HEK293 (cell line): ENCODE measurements at regions not wholly inside any gene's neighbourhood (a gene's known extent, or its start where the extent isn't known, plus 50 kb on each side); places are given as distances from the start of the nearest gene placed in this dataset.

Source experiments
- CTCF ChIA-PET: fragments of 350-600 bp; formaldehyde crosslinking; extraction: SDS; loops from one replicate; lab custom pipeline; 2021; ENCODE audit warnings: antibody characterized with exemption; lab: Yijun Ruan, JAX
- POLR2A ChIA-PET: fragments of 300-600 bp; formaldehyde crosslinking; extraction: SDS; loops from one replicate; lab custom pipeline; 2020; ENCODE audit warnings: antibody characterized with exemption, inconsistent platforms; lab: Yijun Ruan, JAX
- H3K27ac ChIP-seq: fragments of 200-500 bp; sonication (Bioruptor generic); 2 replicates; pipeline ENCODE4 v1.5.1; 2014; ENCODE audit warnings: low read depth, low read length, control low read depth, inconsistent platforms; ENCODE audit errors: extremely low read depth
- H3K36me3 ChIP-seq, 2 experiments: fragments of 200-500 bp in 1 of 2; sonication (Bioruptor generic) in 1 of 2; 1 replicate in 1 of 2; 2 replicates in 1 of 2; pipeline ENCODE4 v1.5.1; 2014 to 2017; ENCODE audit warnings: inconsistent platforms in 2 of 2, low read length in 2 of 2; ENCODE audit not compliant: control insufficient read depth in 2 of 2, insufficient read depth in 1 of 2
- H3K4me1 ChIP-seq: fragments of 200-500 bp; sonication (Bioruptor generic); 2 replicates; pipeline ENCODE4 v1.5.1; 2014; ENCODE audit warnings: mild to moderate bottlenecking, low read length, inconsistent platforms; ENCODE audit not compliant: control insufficient read depth, insufficient read depth
- H3K4me3 ChIP-seq: 2 replicates; pipeline ENCODE4 v1.5.1; 2011; ENCODE audit warnings: low read depth, mild to moderate bottlenecking, control low read depth, low read length, moderate library complexity
- H3K9me3 ChIP-seq: fragments of 200-500 bp; sonication (Bioruptor generic); 2 replicates; pipeline ENCODE4 v1.5.1; 2014; ENCODE audit warnings: low read depth, low read length, inconsistent platforms; ENCODE audit not compliant: control insufficient read depth, insufficient read depth
- HOXD13 ChIP-seq: sonication (generic); formaldehyde crosslinking; IDR thresholded peaks from 2 replicates; pipeline ENCODE4 v1.8.0; 2022; ENCODE audit warnings: missing genetic modification reagents, borderline replicate concordance
- IKZF3 ChIP-seq: fragments of 450-650 bp; IDR thresholded peaks from 2 replicates; pipeline ENCODE4 v1.5.0; 2018; ENCODE audit warnings: missing biosample characterization, mild to moderate bottlenecking, missing genetic modification characterization, moderate library complexity
- KLF1 ChIP-seq: fragments of 450-650 bp; formaldehyde crosslinking; IDR thresholded peaks from 2 replicates; pipeline ENCODE4 v1.5.1; 2016; ENCODE audit warnings: missing biosample characterization, missing genetic modification characterization
- KLF17 ChIP-seq: fragments of 450-650 bp; formaldehyde crosslinking; IDR thresholded peaks from 2 replicates; pipeline ENCODE4 v1.5.1; 2016; ENCODE audit warnings: missing biosample characterization, missing genetic modification characterization
- SALL2 ChIP-seq: fragments of 450-650 bp; formaldehyde crosslinking; IDR thresholded peaks from 2 replicates; pipeline ENCODE4 v1.5.0; 2017; ENCODE audit warnings: missing biosample characterization, mild to moderate bottlenecking, missing genetic modification characterization, borderline replicate concordance
- SP7 ChIP-seq: fragments of 450-650 bp; formaldehyde crosslinking; IDR thresholded peaks from 2 replicates; pipeline ENCODE4 v1.5.1; 2016; ENCODE audit warnings: missing biosample characterization, missing genetic modification characterization
- TSHZ1 ChIP-seq: fragments of 450-650 bp; formaldehyde crosslinking; IDR thresholded peaks from 2 replicates; pipeline ENCODE4 v1.5.1; 2016; ENCODE audit warnings: missing biosample characterization, missing genetic modification characterization, borderline replicate concordance
- ZBTB11 ChIP-seq: fragments of 450-650 bp; formaldehyde crosslinking; conservative IDR thresholded peaks from 2 replicates; pipeline ENCODE4 v1.5.1; 2016; ENCODE audit warnings: low read depth, missing biosample characterization, missing genetic modification characterization
- ZBTB48 ChIP-seq: fragments of 450-650 bp; formaldehyde crosslinking; IDR thresholded peaks from 2 replicates; pipeline ENCODE4 v1.5.1; 2016; ENCODE audit warnings: missing biosample characterization, missing genetic modification characterization
- ZEB2 ChIP-seq: fragments of 450-650 bp; formaldehyde crosslinking; IDR thresholded peaks from 2 replicates; pipeline ENCODE4 v1.5.1; 2016; ENCODE audit warnings: missing biosample characterization, missing genetic modification characterization
- ZNF324 ChIP-seq: fragments of 450-650 bp; formaldehyde crosslinking; IDR thresholded peaks from 2 replicates; pipeline ENCODE4 v1.5.1; 2016; ENCODE audit warnings: missing biosample characterization, missing genetic modification characterization
- ZNF514 ChIP-seq: fragments of 450-650 bp; formaldehyde crosslinking; IDR thresholded peaks from 2 replicates; pipeline ENCODE4 v1.5.1; 2016; ENCODE audit warnings: missing biosample characterization, missing genetic modification characterization
- ZNF558 ChIP-seq: fragments of 450-650 bp; formaldehyde crosslinking; IDR thresholded peaks from 2 replicates; pipeline ENCODE4 v1.5.1; 2016; ENCODE audit warnings: missing biosample characterization, missing genetic modification characterization
- ZNF561 ChIP-seq: fragments of 450-650 bp; IDR thresholded peaks from 2 replicates; pipeline ENCODE4 v1.5.1; 2018; ENCODE audit warnings: missing biosample characterization, missing genetic modification characterization, borderline replicate concordance
- ZNF660 ChIP-seq: fragments of 450-650 bp; IDR thresholded peaks from 2 replicates; pipeline ENCODE4 v1.5.1; 2018; ENCODE audit warnings: missing biosample characterization, mild to moderate bottlenecking, missing genetic modification characterization
- TF ChIP-seq, protein P1 (sequence below): fragments of 450-650 bp; formaldehyde crosslinking; IDR thresholded peaks from 2 replicates; pipeline ENCODE4 v1.5.1; 2017; ENCODE audit warnings: missing biosample characterization, missing genetic modification characterization
- TF ChIP-seq, protein P2 (sequence below): fragments of 450-650 bp; formaldehyde crosslinking; IDR thresholded peaks from 2 replicates; pipeline ENCODE4 v1.5.1; 2017; ENCODE audit warnings: missing biosample characterization, missing genetic modification characterization
- TF ChIP-seq, protein P3 (sequence below): fragments of 450-650 bp; formaldehyde crosslinking; IDR thresholded peaks from 2 replicates; pipeline ENCODE4 v1.5.1; 2016; ENCODE audit warnings: missing biosample characterization, missing genetic modification characterization, borderline replicate concordance

GRCh38 chr10:78718032-78718572 is 350.7 kb upstream of the ZMIZ1 start:
- CTCF ChIA-PET: interaction anchor here (0.5 kb wide), 1 partner anchor 24 kb away, joined by 5 read pairs; no protein-coding TSS in a partner anchor
- no peak overlapping the region for H3K27ac ChIP-seq
- H3K4me1 ChIP-seq: no peaks in the 10 kb centered on the region
- no peaks in the 10 kb centered on the region for H3K36me3 ChIP-seq
- H3K9me3 ChIP-seq: no peaks in the 10 kb centered on the region
- POLR2A ChIA-PET: no interaction called here
- TF ChIP-seq ZNF514 (tag by site-specific recombination) (no peak), SP7 (tag by site-specific recombination) (no peak), ZBTB48 (tag by site-specific recombination) (no peak), ZNF561 (no peak), ZNF324 (tag by site-specific recombination) (no peak), ZBTB11 (tag by site-specific recombination) (no peak), TSHZ1 (no peak), IKZF3 (tag by site-specific recombination) (no peak)
- TF ChIP-seq, protein P1, sequence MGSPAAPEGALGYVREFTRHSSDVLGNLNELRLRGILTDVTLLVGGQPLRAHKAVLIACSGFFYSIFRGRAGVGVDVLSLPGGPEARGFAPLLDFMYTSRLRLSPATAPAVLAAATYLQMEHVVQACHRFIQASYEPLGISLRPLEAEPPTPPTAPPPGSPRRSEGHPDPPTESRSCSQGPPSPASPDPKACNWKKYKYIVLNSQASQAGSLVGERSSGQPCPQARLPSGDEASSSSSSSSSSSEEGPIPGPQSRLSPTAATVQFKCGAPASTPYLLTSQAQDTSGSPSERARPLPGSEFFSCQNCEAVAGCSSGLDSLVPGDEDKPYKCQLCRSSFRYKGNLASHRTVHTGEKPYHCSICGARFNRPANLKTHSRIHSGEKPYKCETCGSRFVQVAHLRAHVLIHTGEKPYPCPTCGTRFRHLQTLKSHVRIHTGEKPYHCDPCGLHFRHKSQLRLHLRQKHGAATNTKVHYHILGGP: no peak
- H3K4me3 ChIP-seq: no peak overlapping the region

- POLR2A ChIA-PET: no interaction called here
- no peaks in the 10 kb centered on the region for H3K9me3 ChIP-seq
- H3K27ac ChIP-seq: no peak overlapping the region
- H3K36me3 ChIP-seq: no peaks in the 10 kb centered on the region
- CTCF ChIA-PET: interaction anchor here (1.0 to 1.3 kb wide), 2 partner anchors 47 to 476 kb away, joined by 3 read pairs; no protein-coding TSS in a partner anchor
- H3K4me3 ChIP-seq: no peak overlapping the region
- no peaks in the 10 kb centered on the region for H3K4me1 ChIP-seq
- TF ChIP-seq ZEB2 (tag by site-specific recombination) (no peak), HOXD13 (no peak), ZNF660 (tag by site-specific recombination) (no peak), ZBTB48 (tag by site-specific recombination) (no peak), KLF17 (tag by site-specific recombination) (no peak), SALL2 (no peak), KLF1 (tag by site-specific recombination) (no peak), ZNF558 (tag by site-specific recombination) (no peak), IKZF3 (tag by site-specific recombination) (no peak)
- TF ChIP-seq, protein P2, sequence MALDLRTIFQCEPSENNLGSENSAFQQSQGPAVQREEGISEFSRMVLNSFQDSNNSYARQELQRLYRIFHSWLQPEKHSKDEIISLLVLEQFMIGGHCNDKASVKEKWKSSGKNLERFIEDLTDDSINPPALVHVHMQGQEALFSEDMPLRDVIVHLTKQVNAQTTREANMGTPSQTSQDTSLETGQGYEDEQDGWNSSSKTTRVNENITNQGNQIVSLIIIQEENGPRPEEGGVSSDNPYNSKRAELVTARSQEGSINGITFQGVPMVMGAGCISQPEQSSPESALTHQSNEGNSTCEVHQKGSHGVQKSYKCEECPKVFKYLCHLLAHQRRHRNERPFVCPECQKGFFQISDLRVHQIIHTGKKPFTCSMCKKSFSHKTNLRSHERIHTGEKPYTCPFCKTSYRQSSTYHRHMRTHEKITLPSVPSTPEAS: no peak
- TF ChIP-seq, protein P3, sequence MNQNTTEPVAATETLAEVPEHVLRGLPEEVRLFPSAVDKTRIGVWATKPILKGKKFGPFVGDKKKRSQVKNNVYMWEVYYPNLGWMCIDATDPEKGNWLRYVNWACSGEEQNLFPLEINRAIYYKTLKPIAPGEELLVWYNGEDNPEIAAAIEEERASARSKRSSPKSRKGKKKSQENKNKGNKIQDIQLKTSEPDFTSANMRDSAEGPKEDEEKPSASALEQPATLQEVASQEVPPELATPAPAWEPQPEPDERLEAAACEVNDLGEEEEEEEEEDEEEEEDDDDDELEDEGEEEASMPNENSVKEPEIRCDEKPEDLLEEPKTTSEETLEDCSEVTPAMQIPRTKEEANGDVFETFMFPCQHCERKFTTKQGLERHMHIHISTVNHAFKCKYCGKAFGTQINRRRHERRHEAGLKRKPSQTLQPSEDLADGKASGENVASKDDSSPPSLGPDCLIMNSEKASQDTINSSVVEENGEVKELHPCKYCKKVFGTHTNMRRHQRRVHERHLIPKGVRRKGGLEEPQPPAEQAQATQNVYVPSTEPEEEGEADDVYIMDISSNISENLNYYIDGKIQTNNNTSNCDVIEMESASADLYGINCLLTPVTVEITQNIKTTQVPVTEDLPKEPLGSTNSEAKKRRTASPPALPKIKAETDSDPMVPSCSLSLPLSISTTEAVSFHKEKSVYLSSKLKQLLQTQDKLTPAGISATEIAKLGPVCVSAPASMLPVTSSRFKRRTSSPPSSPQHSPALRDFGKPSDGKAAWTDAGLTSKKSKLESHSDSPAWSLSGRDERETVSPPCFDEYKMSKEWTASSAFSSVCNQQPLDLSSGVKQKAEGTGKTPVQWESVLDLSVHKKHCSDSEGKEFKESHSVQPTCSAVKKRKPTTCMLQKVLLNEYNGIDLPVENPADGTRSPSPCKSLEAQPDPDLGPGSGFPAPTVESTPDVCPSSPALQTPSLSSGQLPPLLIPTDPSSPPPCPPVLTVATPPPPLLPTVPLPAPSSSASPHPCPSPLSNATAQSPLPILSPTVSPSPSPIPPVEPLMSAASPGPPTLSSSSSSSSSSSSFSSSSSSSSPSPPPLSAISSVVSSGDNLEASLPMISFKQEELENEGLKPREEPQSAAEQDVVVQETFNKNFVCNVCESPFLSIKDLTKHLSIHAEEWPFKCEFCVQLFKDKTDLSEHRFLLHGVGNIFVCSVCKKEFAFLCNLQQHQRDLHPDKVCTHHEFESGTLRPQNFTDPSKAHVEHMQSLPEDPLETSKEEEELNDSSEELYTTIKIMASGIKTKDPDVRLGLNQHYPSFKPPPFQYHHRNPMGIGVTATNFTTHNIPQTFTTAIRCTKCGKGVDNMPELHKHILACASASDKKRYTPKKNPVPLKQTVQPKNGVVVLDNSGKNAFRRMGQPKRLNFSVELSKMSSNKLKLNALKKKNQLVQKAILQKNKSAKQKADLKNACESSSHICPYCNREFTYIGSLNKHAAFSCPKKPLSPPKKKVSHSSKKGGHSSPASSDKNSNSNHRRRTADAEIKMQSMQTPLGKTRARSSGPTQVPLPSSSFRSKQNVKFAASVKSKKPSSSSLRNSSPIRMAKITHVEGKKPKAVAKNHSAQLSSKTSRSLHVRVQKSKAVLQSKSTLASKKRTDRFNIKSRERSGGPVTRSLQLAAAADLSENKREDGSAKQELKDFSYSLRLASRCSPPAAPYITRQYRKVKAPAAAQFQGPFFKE (tag by site-specific recombination): no peak
These were observed 349.5 kb upstream of the ZMIZ1 start for GRCh38 chr10:78719276-78719675.
